ENCODE measurements at regions not wholly inside any gene's neighbourhood (a gene's known extent, or its start where the extent isn't known, plus 50 kb on each side); places are given as distances from the start of the nearest gene placed in this dataset.
A peak's percentile ranks its signal among the peaks of the same experiment; 100 is the strongest.

DNA sequence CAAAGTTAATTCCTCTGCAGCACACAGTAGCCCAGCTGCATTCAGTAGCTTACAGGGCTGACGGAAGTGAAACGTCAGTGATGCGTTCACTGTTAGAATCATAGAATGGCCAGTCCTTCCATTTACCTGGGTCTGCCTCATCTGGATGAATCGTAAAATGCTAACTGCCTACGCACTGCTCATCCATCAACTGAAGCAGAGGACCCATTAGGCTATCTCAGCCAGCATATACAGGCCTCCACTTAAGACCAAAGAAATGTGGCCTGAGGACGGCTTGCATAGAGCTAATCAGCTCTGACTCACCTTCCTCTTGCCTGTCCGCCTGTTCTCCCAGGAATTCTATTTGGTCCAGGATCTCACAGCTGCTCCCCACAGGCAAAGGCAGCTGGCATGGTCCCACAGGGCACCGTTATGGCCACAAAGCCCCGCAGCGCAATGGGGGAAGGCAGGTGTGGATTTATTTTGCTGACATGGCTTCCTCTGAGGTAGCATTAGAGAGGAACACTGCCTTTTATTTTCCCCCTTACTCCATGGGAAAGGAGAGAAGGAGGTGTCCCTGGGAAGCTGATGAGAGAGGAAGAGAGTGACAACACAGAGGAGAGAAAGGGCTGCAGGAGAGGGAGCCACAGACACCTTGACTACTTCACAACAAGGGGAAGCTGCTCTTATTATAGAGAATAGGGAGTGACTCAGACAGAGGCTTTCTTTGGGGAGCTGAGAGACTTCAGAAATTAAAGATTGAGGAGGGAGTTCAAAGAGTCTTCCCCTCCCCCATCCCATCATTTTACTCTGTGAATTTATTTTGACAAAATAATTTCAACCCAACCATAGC lies 177.6 kb downstream of the HHIPL2 start:
- peak; percentile 45 for DNase-seq (ENCODE audit: low spot score)

DNA sequence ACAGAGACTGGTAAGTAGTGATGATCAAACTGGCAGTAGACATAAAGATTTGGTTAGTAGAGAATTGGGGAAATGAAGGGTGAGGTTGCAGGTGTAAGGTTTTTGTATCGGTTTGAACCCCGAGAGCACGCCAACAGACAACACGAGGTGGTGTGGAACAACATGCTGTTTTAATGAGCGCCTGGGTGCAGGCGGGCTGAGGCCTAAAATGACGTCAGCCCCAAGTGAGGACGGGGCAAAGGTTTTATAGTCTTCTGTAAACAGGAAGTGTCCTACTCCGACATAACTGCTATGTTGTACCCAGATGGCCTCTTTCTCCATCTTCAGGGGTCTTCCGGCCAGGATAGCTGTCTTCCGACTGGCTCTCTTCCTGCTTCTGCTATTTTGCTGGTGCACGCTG lies 178.8 kb downstream of the HHIPL2 start:
- no peak for DNase-seq (ENCODE audit: low spot score)

DNA sequence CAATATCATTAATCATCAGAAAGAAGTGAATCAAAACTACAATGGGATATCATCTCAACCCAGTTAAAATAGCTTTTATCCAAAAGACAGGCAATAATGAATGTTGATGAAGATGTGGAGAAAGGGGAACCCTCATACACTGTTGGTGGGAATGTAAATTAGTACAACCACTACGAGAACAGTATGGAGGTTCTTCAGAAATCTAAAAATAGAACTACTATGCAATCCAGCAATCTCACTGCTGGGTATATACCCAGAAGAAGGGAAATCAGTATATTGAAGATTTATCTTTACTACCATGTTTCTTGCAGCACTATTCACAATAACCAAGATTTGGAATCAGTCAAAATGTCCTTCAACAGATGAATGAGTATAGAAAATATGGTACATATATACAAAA lies 189.8 kb downstream of the HHIPL2 start:
- no peak for DNase-seq (ENCODE audit: low spot score)

DNA sequence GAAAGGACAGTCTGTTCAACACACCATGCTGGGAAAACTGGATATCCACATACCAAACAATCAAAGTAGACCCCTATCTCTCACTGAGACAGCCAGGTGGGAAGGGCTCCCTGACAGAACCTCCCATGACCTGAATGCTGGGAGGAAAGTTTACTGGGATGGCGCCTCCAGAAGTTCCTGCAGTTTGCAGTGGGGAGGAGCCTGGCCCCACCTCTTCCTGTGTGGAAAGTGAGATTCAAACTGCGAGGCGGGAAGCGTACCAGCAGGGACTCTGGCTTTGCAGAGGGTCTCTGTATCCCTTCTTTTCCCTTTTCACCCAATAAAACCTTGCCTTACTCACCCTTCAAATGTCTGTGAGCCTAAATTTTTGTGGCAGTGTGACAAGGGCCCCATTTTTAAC lies 190.7 kb downstream of the HHIPL2 start:
- DNase-seq (ENCODE audit: low spot score) = no peak

DNA sequence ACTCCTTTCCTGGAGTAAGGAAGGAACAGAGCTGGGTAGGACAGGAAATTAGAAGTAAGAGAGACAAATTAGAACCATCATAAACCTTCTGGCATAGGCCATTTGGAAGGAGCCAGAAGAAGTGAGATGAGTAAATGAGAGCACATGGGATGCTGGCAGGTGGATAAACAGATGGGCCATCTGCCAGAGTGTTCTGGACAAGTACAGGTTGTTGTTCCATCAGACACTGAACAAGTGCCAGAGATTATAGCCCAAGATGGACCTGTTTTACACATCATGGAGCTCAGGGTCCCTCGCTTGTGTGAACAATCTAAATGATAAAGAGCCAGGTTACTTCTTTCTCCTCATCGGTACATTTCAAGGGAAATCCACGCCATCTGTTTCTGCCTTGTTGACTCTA lies 200.3 kb downstream of the HHIPL2 start:
- no peak for DNase-seq (ENCODE audit: low spot score)

DNA sequence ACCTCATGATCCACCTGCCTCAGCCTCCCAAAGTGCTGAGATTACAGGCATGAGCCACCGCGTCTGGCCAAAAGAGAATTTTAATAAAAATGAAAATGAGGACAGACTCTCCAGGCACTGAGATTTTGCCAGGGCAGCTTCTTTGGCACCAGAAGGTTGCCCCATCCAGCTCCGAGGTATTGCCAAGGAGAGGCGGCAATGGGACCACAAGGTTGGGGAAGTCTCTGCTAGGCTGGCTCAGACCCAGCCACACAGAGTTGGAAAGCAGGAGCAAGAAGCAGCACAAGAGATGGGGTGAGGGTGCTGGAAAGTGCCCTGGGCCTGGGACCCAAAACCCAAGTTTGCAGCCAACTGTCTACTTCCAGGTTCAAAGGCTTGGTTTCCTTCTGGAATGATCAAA lies 200.9 kb downstream of the HHIPL2 start:
- DNase-seq (ENCODE audit: low spot score) = no peak

DNA sequence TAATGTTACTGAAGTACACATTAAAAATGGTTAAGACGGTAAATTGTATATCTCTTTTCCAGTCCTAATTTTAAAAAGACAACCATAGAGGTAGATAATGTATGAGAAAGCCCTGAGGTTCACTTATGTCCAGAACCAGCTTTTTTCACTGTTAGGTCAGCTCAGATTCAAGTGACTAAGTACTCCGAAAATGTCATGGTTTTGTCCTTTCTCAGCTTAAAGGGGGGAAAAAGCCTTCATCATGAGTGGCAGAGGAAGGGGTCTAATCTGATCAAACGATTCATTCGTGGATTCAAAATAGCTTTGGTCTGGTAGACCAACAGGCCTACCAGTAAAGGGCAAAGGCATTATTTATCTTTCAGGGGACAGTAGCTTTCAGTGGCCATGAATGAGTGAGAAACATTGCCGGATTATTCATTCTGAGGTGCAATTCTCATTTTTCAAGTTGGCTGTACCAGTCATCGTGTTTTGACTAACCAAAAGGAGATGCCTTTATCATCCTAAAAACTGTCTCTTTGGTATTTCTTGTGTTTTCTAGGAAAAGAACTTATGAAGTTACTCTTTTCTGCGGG lies 208.4 kb downstream of the HHIPL2 start:
- no peak for DNase-seq (ENCODE audit: low spot score)

DNA sequence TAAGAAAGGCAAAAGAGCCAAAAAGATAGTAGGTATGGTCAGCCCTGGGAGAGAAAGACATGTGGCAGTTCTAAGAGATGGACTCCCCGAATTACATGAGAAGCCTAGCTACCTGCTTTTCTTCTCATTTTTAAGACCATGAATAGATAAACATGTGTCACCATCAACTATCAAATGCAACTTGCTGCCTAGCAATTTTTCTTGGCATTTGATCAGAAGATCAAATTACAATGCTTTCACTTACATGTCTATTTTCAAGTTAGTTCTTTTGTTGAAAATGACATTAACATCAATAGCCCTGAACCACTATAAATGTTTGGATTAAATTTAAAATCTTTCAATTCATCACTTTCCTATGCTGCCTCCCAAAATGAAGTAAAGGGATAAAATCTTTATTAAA lies 212.3 kb downstream of the HHIPL2 start:
- DNase-seq (ENCODE audit: low spot score) = no peak

DNA sequence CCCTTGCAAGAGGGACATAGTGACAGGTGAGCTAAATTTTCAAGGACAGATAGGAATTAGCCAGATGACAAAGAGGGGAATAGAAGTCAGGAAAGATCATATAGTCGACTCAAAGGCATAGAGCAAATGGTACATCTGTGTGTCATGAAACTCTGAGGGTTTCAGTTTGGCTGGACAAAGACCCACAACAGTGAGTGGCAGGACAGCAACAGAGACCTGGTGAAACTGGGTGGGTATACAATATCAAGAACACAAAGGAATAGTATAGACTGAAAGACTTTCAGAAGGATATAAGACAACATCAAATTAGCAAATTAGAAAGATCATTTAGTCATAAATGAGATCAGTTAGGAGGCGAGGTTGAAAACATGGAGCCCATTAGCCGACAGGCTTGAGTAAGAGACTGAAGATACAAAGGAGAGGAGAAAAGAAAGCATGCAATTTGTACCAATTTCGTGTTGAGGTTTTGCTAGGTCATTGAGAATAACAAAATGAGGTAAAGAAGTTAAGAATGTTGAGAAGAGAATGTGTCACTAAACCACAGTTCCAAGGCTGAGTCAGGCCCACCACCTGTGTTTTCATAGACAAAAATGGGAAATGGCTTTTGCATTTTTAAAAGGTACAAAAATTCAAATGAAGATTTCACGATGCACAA lies 213.8 kb downstream of the HHIPL2 start:
- peak; percentile 5 for DNase-seq (ENCODE audit: low spot score)

DNA sequence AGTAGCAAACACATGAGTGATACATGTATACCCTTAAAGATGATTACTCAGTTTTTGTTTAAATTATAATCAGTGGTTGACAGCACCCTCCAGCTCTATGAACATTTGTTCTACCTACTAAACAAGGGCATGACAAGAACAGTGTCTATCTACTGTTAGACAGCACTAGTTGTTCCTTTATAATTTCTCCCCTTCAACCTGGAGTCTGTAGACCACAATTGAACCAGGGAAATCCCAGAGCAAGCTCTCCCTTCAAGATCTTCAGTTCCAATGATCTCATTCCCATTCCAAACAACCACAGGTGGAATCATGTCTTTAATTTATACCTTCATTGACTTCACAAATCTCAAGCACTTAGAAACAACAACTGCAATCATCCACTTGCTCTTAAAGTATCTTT lies 216.1 kb downstream of the HHIPL2 start:
- DNase-seq (ENCODE audit: low spot score) = peak; percentile 3

DNA sequence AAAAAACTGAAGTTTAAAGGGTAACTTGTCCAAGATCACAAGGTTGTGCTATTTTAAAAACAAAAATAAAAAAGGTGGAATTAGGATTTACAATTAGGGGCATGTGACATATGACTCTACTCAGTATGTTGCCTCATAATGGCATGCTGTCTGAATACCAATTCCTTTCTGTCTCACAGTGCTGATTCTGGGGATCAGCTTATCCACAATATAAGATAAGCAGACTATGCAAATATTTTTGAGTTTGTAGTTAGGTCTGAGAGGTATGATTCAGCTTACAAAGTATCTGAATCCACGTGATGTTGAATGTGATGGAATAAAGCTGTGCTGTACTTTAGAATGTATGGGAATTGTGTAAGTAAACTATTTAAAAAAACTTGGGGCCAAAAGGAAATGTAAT lies 216.6 kb downstream of the HHIPL2 start:
- DNase-seq (ENCODE audit: low spot score) = peak; percentile 34

DNA sequence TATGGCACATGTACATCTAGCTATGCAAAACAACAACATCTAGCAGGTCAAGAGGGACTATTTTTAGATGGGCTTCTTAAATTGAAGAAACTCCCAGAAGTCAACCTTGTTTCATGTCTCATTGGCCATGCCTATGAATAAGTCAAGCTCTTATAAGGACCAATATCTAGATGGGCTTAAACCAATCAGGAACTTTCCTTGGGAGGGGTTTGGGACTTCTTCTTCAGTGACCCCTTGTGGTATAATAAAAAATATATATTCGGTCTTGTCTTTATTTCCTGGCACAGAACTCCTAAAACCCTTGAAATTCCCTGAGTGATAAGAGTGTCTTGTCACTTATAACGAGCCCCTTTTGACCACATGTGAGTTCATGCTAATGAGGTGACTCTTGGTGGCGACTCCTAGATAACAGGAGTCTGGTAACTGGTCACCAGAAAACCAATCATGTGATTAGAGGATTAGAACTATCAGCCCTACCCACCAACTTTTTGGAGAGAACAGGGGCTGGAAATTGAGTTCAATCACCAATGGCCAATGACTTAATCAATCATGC lies 218.3 kb downstream of the HHIPL2 start:
- DNase-seq (ENCODE audit: low spot score) = no peak

DNA sequence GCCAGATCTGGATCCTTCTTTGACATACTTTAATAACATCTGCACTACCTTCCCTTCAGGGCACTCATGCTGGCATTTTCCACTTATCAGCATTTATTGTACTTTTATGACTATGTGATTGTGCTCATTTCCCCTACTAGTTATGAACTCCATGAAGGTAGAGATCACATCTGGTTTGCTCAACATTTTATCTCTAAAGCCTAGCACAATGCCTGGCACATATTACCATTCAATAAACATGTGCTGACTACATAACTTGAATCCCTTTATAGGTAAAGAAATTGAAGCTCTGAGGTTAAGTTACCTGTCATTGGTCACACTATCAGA lies 221.2 kb downstream of the HHIPL2 start:
- DNase-seq (ENCODE audit: low spot score) = no peak

DNA sequence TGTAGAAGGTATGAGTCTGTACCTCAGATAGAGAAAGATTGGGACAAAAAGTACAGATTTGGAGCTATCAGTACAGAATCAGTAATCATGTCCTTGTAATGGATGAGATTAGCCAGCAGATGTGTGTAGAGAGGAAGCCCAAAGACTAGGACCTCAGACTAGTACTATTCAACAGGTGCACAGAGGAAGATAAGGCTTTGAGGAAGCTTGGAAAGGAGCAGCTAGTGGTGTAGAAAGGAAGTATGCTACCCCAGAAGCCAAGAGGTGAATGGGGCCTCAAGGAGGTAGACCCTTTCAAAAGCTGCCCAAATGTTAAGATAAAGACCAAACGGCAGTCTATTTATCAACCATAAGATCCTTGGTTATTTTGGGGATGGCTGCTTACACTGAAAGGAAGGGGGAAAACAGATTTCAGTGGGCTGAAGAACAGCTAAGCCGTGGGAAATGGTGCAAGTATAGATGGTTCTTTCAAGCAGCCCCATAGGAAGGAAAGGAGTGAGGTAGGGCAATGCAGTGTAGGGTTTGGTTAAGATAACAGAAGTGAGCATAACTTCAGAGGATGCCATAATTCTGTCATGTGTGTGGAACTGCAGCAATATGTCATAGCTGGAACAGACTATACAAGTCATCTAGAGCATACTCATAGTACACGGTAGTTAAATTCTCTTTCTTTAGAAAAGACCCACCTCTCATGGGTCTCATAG lies 221.7 kb downstream of the HHIPL2 start:
- DNase-seq (ENCODE audit: low spot score) = no peak

DNA sequence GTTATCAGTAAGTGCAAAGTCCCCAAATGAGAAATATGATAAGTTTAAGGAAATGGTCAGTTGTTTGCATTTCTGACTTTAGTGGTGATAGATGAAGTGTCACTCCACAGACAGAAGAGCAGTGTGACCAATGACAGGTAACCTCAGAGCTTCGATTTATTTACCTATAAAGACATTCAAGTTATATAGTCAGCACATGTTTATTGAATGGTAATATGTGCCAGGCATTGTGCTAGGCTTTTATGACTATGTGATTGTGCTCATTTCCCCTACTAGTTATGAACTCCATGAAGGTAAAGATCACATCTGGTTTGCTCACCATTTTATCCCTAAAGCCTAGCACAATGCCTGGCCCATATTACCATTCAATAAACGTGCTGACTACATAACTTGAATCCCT lies 222.4 kb downstream of the HHIPL2 start:
- DNase-seq (ENCODE audit: low spot score) = no peak

DNA sequence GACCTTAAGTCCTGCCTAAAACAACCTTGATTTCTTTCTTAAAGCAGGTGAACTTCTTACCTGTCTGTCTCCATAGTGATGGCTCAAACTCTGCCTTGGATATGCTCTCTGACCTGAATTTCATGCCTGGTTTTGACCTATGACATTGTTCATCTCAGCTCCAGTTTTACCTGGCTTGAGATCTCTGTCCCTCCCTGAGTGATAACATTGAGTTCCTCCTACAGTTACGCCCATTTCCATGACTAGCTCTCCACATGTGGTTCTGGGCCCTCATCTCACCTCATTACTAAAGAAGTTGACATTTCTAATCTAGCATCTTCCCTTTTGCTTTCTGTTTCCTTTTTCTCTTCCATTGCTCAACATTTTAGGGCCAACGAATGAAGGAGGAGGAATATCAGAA lies 233.1 kb downstream of the HHIPL2 start:
- no peak for DNase-seq (ENCODE audit: low spot score)

DNA sequence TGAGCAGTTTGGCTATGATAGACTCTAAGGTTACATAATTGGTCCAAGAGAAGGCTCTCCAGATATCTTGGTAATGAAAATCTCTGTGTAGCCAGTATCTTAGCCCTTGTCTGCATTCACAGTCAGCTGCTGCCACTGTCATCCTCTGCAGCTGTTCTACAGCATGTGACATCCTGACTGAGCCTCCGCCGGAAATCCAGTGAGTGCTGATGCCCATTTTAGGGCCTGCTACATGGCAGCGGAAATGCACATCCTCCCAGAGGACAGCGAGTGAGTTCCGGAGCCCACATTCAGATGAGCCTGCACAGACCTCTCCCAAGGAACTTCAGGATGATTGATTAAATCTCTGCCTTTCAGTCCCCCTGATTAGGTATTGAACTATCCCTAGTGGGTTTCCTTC lies 237.1 kb downstream of the HHIPL2 start:
- peak; percentile 46 for DNase-seq (ENCODE audit: low spot score)

DNA sequence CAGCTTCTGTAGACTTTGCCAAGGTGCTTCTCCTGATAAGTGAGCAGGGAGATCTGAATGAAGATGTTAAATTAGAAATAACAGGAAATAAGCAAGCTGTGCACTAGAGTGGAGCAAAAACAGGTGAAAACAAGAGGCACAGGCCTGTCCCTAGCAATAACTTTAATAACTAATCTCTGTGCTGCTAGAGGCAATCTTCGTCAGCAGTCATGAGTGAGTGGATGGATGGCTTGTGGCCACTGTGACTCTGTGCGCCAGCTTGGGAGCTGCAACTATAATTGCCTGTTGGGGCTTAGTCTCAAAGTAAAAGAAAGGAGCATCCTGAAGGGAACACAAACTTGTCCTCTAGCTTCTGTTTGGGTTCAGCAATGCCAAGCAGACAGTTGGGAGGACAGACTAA lies 240.3 kb downstream of the HHIPL2 start:
- no peak for DNase-seq (ENCODE audit: low spot score)

DNA sequence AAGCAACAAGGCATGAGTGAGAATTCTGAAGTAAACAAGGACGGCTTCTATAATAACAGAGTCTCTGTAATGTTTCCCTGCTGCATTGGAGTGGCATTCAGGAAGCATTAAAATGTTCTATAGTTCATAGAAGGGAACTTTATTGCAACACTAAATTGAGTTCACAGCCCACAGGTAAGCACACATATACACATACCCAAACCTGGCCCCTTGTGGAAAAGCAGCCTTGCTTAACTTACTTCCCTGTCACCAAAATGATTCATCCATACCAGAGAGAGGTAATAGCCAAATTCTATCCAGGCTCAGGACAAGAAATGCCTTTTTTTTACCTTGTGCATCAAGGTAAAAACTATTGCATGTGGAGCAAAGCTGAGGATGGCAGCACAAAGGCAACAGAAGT lies 241.4 kb downstream of the HHIPL2 start:
- no peak for DNase-seq (ENCODE audit: low spot score)

DNA sequence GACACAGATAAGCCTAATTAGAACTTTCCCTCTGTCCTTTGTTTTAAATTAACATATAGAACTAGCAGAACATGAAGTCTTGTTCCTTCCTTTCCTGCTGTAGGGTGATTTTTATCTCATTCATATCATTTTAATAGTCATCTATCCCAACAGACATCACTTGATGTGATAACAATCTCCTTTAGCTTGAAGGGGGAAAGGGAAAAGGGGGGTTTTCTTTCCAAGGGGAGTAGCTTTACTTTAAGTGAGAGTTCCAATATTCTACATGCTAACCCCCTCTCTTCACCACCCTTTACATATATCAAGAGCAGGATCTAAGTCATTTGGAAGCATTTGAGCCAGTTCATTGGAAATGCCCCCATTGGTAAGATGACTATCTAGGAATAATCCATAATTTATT lies 241.9 kb downstream of the HHIPL2 start:
- no peak for DNase-seq (ENCODE audit: low spot score)

DNA sequence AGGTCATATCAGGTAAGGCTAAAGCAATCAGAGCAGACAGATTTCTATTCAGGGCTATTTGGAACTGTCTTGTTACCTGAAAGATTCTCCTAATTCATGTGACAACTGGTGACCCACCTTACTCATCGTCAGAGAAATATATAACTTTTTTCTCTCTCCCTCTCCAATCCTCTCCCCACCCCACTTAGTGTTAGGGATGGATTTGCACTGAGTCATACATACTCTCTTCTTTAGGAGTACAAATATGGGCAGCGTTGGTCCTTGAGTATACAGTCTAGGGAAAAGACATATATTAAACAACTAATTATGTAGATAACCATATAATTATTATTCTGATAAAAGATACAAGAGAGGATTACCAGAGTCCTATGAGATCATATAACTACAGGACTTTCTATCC lies 246.3 kb downstream of the HHIPL2 start:
- DNase-seq (ENCODE audit: low spot score) = no peak

DNA sequence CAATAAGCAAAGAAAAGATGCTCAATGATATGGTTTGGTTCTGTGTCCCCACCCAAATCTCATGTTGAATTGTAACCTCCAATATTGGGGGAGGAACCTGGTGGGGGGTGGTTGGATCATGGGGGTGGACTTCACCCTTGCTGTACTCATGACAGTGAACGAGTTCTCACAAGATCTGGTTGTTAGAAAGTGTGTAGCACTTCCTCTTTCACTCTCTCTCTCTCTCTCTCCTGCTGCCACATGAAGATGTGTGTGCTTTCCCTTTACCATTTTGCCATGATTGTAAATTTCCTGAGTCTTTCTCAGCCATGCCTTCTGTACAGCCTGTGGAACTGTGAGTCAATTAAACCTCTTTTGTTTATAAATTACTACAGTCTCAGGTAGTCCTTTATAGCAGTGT lies 248.4 kb downstream of the HHIPL2 start:
- no peak for DNase-seq (ENCODE audit: low spot score)

DNA sequence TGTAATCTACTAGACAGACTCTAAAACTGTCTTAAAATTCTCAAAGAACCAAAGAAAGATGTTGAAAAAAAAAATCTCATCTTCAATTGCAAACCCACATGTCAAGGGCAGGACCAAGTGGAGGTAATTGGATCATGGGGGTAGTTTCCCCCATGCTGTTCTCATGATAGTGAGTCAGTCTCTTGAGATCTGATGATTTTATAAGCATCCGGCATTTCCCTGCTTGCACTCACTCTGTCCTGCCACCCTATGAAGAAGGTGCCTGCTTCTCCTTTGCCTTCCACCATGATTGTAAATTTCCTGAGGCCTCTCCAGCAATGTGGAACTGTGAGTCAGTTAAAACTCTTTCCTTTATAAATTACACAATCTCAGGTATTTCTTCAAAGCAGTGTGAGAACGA lies 257.0 kb downstream of the HHIPL2 start:
- no peak for DNase-seq (ENCODE audit: low spot score)

All from hepatic stellate cell (primary cell).